HEK293T (cell line): ENCODE measurements at regions not wholly inside any gene's neighbourhood (a gene's known extent, or its start where the extent isn't known, plus 50 kb on each side); places are given as distances from the start of the nearest gene placed in this dataset.

Experiments used
- BHLHE40 ChIP-seq: fragments of 450-650 bp; IDR thresholded peaks from 2 replicates; pipeline ENCODE4 v1.6.1; 2016; ENCODE audit warnings: mild to moderate bottlenecking, moderate library complexity, borderline replicate concordance
- CTBP1 ChIP-seq: fragments of 450-650 bp; IDR thresholded peaks from 2 replicates; pipeline ENCODE4 v1.6.1; 2016; ENCODE audit warnings: borderline replicate concordance
- ELF4 ChIP-seq: fragments of 450-650 bp; IDR thresholded peaks from 2 replicates; pipeline ENCODE4 v1.6.1; 2017; ENCODE audit warnings: antibody characterized with exemption
- FOXA1 ChIP-seq: fragments of 450-650 bp; IDR thresholded peaks from 2 replicates; pipeline ENCODE4 v1.6.1; 2016; ENCODE audit warnings: mild to moderate bottlenecking
- NFRKB ChIP-seq: fragments of 450-650 bp; IDR thresholded peaks from 2 replicates; pipeline ENCODE4 v1.6.1; 2016; ENCODE audit warnings: mild to moderate bottlenecking, moderate library complexity

- TF ChIP-seq ELF4 (no peak), CTBP1 (no peak), NFRKB (no peak), FOXA1 (no peak), BHLHE40 (no peak)
These were observed 51.1 kb upstream of the ROPN1 start for GRCh38 chr3:124043023-124043422.
